Effector CD8-positive, alpha-beta T cell (primary cell): ENCODE measurements at regions not wholly inside any gene's neighbourhood (a gene's known extent, or its start where the extent isn't known, plus 50 kb on each side); places are given as distances from the start of the nearest gene placed in this dataset.

Experiments used
- DNase-seq: peaks from one replicate; lab custom pipeline; 2025; lab: John Stamatoyannopoulos, UW

- DNase-seq, result no peak
Measured at GRCh38 chr14:49016381-49016780, 569.8 kb downstream of the RPS29 start.

DNA sequence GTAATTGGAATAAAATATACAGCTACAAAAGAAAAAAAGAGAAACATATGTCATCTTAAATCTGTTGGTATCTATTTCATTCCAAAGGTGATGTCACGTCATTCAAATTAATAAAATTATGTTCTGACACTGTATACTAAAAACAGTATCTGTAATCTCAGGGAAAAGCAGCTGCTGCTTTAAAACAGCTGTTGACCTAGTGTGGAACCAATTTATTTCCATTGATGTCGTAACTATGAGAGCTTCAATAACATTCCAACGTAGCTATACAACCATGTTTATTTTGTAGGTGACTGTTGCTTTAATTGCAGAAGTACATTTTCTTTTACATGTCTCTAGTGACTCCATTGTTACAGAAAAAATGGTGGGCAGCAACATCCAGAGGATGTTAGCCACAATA is 571.7 kb downstream of the RPS29 start:
- no peak for DNase-seq

DNA sequence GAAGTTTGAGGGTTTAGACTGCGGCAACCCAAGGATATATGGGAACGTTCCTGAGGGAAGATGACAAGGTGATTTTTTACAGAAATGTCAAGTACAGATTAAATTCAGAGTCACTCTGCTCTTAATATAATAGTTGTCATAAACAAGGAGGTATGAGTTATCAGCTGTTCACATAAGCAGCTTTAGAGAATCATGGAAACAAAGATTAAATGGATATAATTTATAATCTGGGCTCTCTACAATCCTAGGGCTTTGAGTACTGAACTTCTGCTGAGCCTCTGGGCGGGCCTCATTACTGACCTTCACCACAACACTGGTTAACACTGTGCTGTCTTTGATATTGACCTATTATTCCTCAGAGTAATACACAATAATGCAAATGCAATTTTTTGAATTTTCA is 577.8 kb downstream of the RPS29 start:
- DNase-seq, result no peak

GRCh38 chr14:48991141-48991540 is 595.0 kb downstream of the RPS29 start:
- DNase-seq, result no peak

- DNase-seq, result no peak
Measured at GRCh38 chr14:48983351-48983888, 602.8 kb downstream of the RPS29 start.

DNA sequence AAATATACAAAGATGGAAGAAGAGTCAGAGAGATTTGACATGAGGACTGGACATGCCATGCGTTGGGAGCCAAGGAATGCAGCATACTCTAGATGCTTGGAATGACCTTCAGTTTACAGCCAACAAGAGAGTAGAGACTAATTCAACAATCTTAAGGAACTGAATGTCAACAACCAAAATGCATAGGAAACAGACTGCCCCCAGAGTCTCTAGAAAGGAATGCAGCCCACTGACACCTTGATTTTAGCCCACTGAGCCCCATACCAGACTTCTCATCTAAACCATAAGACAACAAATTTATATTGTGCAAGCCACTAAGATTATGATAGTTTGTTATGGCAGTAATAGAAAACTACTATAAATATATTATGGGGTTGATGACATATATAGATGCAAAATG is 611.2 kb downstream of the RPS29 start:
- no peak for DNase-seq

DNA sequence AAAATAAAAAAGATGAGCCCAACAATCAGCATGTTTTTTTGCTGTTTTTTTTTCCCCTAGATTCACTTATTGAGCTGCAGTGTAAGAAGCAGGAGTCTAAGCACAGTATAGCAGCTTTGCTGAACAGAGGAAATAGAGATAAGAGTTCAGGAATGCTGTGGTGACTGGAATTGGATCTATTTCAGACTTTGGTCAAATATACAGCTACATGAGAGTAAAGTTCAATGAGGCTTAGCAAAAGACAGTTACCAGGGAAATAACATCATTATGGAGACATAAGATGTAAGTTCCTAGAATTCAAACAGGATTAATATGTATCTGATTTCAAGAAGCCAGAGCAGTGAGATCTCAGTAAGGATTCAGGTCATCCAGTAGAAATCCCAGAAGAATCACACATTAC is 613.0 kb downstream of the RPS29 start:
- DNase-seq, result no peak

GRCh38 chr14:48970943-48971342 is 615.2 kb downstream of the RPS29 start:
- DNase-seq, result no peak

- no peak for DNase-seq
Measured at GRCh38 chr14:48967419-48967818, 618.8 kb downstream of the RPS29 start.

GRCh38 chr14:48963231-48963790 is 622.9 kb downstream of the RPS29 start:
- DNase-seq, result no peak

- DNase-seq, result no peak
Measured at GRCh38 chr14:48957486-48957885, 628.7 kb downstream of the RPS29 start.

- DNase-seq, result no peak
Measured at GRCh38 chr14:48955857-48956256, 630.3 kb downstream of the RPS29 start.

GRCh38 chr14:48954446-48954845 is 631.7 kb downstream of the RPS29 start:
- no peak for DNase-seq

DNA sequence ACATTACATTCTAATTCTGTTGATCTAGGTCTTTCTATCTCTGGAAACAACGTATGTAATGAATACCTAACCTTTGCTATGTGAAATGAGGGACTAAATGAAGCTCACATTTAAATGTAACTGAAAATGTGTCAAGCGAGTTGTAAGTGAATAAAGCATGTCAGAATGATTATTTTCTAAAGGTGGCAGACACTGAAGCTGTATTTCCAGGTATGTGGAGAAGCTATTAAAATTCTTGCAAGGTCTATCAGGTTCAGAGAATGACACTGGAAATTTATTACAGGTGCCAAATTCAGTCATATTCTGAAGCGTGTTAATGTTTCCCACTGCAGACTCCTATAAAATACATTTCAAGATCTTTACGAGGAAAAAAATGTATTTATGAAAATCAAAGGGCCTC is 641.4 kb downstream of the RPS29 start:
- no peak for DNase-seq

DNA sequence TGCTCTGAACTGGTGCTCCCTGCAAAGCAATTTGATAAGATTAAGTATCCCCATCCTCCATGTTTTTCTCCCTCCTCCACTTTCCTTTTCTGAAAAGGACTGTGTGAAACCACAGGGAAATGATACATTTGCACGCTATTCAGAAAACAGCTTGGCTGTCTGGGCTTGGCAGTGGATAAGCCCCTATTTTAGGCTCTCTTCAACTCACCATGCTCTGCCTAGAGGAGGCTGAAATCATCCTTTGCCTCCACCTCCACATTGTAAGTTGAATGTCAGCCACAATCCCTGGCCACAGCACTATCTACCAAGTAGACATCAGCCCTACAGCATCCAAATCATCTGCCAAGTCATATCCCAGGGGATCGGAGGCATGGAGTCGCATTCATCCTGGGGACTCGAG is 642.3 kb downstream of the RPS29 start:
- DNase-seq, result no peak

DNA sequence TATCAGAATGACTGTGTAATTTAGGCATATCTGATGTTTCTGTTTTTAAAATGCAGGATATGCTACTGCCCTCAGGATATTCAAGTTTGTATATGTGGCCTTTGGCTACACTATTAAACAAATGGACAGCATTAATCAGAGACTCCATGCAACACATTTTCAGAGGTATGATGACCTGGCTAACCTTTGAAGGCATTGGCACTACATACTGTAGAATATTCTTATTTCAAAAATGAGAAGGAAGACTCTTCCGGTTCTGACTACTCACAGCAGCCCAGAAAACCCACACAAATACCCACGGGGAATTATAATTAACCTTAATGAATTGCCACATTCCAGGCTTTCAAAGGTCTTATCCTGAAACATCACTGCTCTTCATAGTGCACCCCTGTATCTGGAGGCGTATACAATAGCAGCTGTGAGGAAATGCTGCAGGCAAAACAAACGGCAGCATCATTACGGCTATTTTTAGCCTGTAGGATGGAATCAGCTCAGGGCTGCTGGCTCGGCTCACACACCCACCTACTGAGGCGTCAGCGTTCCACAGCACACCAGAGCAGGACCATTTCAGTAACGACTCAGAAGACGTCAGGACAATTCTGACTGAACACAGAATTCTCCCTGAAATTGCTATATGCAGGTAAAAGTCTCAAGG is 648.5 kb downstream of the RPS29 start:
- DNase-seq, result no peak

GRCh38 chr14:48936849-48937248 is 649.3 kb downstream of the RPS29 start:
- no peak for DNase-seq

GRCh38 chr14:48936362-48936761 is 649.8 kb downstream of the RPS29 start:
- DNase-seq, result no peak

GRCh38 chr14:48925184-48925583 is 661.0 kb downstream of the RPS29 start:
- DNase-seq, result no peak

DNA sequence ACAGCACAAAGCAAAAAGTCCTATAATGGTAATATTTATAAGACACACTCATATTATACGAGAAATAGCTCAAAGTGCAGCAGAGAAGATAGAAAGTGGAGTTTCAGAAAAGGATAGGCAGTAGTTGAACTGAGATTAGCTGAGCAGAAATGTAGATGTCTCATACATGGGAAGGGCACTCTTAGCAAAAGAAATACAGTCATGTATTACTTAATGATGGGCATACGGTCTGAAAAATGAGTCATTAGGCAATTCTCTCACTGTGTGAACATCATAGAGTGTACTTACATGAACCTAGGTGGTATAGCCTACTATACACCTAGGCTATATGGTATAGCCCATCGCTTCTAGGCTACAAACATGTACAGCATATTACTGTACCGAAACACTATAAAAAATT is 671.3 kb downstream of the RPS29 start:
- no peak for DNase-seq

GRCh38 chr14:48914382-48914781 is 671.8 kb downstream of the RPS29 start:
- DNase-seq, result no peak

- DNase-seq, result no peak
Measured at GRCh38 chr14:48900565-48900964, 685.6 kb downstream of the RPS29 start.

- DNase-seq, result no peak
Measured at GRCh38 chr14:48890333-48890732, 695.8 kb downstream of the RPS29 start.

DNA sequence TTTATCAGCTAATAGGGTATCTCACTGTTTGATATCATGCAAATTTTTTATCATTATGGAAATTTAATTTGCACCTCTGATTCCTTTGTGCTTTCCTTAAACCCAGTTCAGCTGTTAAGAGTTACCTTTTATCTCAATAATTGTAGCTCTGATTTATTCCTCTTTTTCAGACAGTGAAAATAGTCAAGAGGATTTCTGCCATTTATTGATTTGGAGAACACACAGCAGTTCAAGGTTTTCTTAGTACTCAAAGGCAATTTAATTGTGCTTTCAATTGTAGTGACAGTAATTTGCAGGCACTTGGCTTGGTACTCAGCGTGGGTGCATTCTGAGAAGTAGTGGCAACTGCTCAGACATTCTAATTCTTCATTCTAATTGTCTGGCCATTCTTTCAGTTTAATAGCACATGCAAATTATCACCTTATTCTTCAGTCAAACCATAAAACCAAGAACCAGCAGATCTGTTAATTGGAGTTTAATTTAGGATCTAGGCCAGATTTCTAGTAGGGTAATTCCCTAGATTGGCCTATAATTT is 709.3 kb downstream of the RPS29 start:
- no peak for DNase-seq
